ENCODE measurements at regions not wholly inside any gene's neighbourhood (a gene's known extent, or its start where the extent isn't known, plus 50 kb on each side); places are given as distances from the start of the nearest gene placed in this dataset.
"Not testable (repeated sequence)": the region's sequence is repeated elsewhere in the genome, so short reads cannot be mapped to it uniquely, and the experiment has no call there.

DNA sequence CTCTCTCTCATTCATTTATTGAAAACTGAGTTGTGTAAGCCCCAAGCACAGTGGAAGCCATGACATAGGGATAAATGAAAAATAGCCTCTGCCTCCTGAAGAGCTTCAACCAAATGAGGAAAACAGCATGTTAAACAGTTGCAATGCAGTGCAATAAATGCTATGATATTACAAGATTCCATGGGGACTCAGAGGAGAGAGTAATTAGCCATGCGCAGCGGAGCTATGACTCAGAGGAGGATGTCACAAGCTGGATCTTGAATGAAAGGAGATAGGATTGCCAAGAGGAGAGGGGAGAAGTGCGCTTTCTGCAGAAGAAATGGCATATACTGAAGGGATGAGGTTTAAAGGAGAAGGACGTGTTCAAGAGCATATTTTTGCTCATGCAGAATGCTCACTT, 231.3 kb upstream of the PLXNA2 start:
- DNase-seq, result no peak

GRCh38 chr1:208475951-208476845, 232.0 kb upstream of the PLXNA2 start:
- DNase-seq, result peak; percentile 24

DNA sequence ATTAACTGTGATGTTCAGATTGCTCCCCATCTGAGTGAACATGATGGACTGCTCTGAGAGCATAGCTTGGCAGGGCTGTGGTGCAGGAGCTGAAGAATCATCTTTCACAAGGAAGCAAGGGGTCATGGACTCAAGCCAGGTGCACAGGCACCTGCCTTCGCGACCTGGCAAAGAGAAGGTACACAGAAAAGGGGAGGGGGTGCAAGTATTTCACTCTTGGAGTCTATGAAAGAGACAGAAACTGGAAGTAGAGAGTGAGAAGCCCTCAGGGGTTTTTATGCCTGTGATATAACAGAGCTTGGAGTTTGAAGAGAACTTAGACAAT, 232.6 kb upstream of the PLXNA2 start:
- DNase-seq, result no peak

DNA sequence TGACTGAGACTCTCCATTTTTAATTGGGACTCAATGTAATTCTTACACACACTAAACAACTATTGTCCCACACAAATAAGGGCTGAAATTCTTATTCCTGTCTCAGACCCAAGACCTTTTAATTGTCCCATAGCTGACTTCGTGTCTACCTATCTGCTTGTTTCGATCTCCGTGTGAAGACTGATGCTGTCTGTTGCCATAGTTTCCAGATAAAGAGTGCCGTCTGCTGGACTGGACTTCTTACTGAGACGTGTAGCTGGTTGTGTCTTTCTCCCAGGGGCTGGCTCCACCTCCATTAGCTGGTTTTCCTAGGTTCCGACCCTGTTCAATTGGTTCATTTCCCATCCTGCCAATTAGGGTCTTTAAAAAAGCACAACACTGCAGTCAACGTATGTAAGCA, 235.3 kb upstream of the PLXNA2 start:
- no peak for DNase-seq

- no peak for DNase-seq
These were observed 241.3 kb upstream of the PLXNA2 start for GRCh38 chr1:208485512-208485911.

DNA sequence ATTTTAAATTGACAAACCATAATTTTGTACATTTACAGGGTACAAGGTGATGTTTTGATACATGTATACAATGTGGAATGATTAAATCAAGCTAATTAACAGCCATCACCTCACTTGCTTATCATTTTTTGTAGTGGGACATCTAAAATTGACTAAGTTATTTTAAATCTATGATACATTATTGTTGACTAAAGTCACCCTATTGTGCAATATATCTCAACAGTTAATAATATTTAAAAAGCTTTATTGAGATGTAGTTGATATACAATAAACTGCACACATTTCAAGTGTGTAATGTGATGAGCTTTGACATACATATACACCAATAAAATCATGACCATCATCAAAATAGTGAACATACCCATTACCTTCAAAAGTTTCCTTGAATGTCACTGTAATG, 242.5 kb upstream of the PLXNA2 start:
- DNase-seq, result no peak

- DNase-seq, result not testable (repeated sequence)
These were observed 244.2 kb upstream of the PLXNA2 start for GRCh38 chr1:208488432-208488831.

- DNase-seq, result no peak
These were observed 252.5 kb upstream of the PLXNA2 start for GRCh38 chr1:208496467-208497371.

- DNase-seq, result no peak
These were observed 253.8 kb upstream of the PLXNA2 start for GRCh38 chr1:208497866-208498541.

DNA sequence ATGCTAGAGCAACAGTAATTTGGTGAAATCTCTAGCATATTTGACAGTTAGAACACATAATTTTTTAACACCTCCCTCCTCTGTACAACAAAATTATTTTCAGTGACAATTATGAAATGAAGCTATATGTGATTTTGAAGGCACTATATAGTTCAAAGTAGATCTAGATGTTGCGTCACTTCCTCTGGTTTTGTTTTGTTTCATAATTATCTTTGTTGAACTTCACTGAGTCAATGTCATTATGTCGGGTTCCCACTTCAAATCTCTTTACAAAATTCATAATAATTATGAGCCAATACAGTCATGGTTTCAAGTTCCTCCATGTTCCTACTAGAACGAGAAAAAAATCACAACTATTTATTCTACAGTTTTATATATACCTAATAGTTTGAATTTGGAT, 254.8 kb upstream of the PLXNA2 start:
- DNase-seq, result no peak

DNA sequence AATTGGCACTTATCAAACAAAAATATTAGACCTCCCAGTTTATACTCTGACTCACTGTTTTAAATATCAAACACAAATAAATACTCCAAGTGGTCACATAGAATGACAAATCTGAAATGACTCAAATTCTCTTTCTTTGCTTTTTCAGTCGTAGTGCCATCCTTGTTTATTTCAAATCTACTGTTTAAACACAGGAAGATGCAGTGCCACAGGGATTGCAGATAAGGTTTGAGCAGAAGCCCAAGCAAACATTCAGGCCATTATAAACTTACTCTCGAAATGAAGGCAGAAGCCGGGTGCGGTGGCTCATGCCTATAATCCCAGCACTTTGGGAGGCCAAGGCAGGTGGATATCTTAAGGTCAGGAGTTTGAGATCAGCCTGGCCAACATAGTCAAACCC, 255.4 kb upstream of the PLXNA2 start:
- no peak for DNase-seq

- no peak for DNase-seq
These were observed 256.2 kb upstream of the PLXNA2 start for GRCh38 chr1:208500375-208500774.

GRCh38 chr1:208501542-208501941, 257.4 kb upstream of the PLXNA2 start:
- DNase-seq, result no peak

- DNase-seq, result no peak
These were observed 259.6 kb upstream of the PLXNA2 start for GRCh38 chr1:208503787-208504186.

GRCh38 chr1:208506812-208507211, 262.6 kb upstream of the PLXNA2 start:
- no peak for DNase-seq

GRCh38 chr1:208509072-208509471, 264.9 kb upstream of the PLXNA2 start:
- DNase-seq, result no peak

DNA sequence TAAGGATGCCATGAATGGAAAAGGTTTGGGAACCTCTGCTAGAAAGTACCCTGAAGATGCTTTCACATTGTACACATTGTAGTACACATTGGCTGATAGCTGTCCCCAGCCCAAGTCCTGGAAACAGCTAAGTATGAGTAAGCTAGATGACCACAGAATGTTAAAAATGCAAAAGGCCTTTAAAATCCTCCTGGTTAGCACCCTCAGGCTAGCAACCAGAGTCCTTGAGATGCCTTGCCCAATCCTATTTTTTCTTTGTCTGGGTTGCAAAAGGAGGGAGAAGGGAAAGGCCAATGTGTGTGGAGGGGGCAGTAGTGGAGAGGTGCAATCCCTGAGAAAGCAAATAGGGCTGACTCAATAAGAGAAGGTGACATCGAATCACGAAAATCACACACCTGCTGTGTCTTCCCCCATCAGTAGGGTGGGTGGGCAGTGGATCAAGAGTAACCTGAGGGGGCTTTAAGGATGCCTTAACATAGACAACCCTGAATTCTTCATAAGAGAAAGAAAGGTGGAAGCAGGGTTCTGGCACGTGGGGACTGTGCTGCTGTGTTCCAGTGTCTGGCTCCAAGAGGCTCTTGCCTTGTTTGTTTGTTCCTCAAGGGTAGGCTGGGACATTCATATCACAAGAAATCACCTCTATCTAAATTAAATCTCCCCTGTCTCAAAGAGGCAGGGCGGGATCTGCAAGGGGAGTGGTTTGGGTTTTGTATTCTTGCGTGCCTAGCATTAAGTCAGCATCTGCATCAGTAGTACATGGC, 266.2 kb upstream of the PLXNA2 start:
- no peak for DNase-seq

GRCh38 chr1:208511242-208511860, 267.2 kb upstream of the PLXNA2 start:
- no peak for DNase-seq

- DNase-seq, result no peak
These were observed 269.6 kb upstream of the PLXNA2 start for GRCh38 chr1:208513799-208514198.

- DNase-seq, result no peak
These were observed 270.9 kb upstream of the PLXNA2 start for GRCh38 chr1:208515129-208515528.

GRCh38 chr1:208516780-208517179, 272.6 kb upstream of the PLXNA2 start:
- no peak for DNase-seq
